GM18502 (cell line): ENCODE measurements at regions not wholly inside any gene's neighbourhood (a gene's known extent, or its start where the extent isn't known, plus 50 kb on each side); places are given as distances from the start of the nearest gene placed in this dataset.
"Not testable (repeated sequence)": the region's sequence is repeated elsewhere in the genome, so short reads cannot be mapped to it uniquely, and the experiment has no call there.

Experiments
- ATAC-seq: cut with Tn5 transposase; IDR thresholded peaks from one replicate; pipeline ENCODE4 v1.9.1; 2021; ENCODE audit warnings: mild to moderate bottlenecking; ENCODE audit not compliant: unreplicated experiment, poor library complexity

GRCh38 chr4:159029481-159029880 lies 73.4 kb upstream of the RAPGEF2 start:
- no peak for ATAC-seq

- ATAC-seq, result not testable (repeated sequence)
Measured at GRCh38 chr4:159030297-159030696, 72.6 kb upstream of the RAPGEF2 start.

- ATAC-seq, result peak; percentile 69
Measured at GRCh38 chr4:159035570-159035969, 67.3 kb upstream of the RAPGEF2 start.

- ATAC-seq, result no peak
Measured at GRCh38 chr4:159038536-159038935, 64.3 kb upstream of the RAPGEF2 start.

- ATAC-seq, result no peak
Measured at GRCh38 chr4:159041054-159042034, 61.5 kb upstream of the RAPGEF2 start.

- ATAC-seq, result peak; percentile 57
Measured at GRCh38 chr4:159042097-159042605, 60.7 kb upstream of the RAPGEF2 start.

GRCh38 chr4:159042868-159043267 lies 60.0 kb upstream of the RAPGEF2 start:
- no peak for ATAC-seq

- no peak for ATAC-seq
Measured at GRCh38 chr4:159043861-159044260, 59.0 kb upstream of the RAPGEF2 start.

GRCh38 chr4:159045321-159045720 lies 57.6 kb upstream of the RAPGEF2 start:
- ATAC-seq, result no peak

- no peak for ATAC-seq
Measured at GRCh38 chr4:159046683-159047082, 56.2 kb upstream of the RAPGEF2 start.

- ATAC-seq, result no peak
Measured at GRCh38 chr4:159047478-159048165, 55.3 kb upstream of the RAPGEF2 start.

GRCh38 chr4:159048166-159048886 lies 54.6 kb upstream of the RAPGEF2 start:
- no peak for ATAC-seq

GRCh38 chr4:159049780-159050375 lies 53.0 kb upstream of the RAPGEF2 start:
- ATAC-seq, result no peak

- peak; percentile 88 for ATAC-seq
Measured at GRCh38 chr4:159051245-159052071, 51.4 kb upstream of the RAPGEF2 start.

GRCh38 chr4:159052315-159052714 lies 50.6 kb upstream of the RAPGEF2 start:
- ATAC-seq, result peak; percentile 64
